ENCODE measurements at regions not wholly inside any gene's neighbourhood (a gene's known extent, or its start where the extent isn't known, plus 50 kb on each side); places are given as distances from the start of the nearest gene placed in this dataset.
A peak's percentile ranks its signal among the peaks of the same experiment; 100 is the strongest.

DNA sequence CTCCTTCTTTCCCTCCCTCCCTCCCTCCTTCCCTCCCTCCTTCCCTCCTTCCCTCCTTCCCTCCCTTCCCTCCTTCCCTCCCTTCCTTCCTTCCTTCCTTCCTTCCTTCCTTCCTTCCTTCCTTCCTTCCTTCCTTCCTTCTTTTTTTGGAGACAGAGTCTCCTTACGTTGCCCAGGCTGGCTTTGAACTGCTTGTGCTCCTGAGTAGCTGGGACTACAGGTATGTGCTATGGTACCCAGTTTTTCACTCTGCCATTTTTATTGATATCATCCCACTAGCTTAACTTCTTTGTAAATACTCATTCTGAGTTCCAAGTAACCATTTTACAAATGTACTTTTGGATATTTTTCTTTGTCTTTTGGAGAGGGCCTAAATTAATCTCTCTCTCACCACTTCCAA is 336.8 kb upstream of the DDI1 start:
- Histone ChIP-seq H3K27me3 (ENCODE audit: control insufficient read depth, insufficient read depth, low read length) (no peaks in the 10 kb centered on the region), H3K4me3 (ENCODE audit: low read depth, low read length) (no peak overlapping the region), H3K36me3 (ENCODE audit: control insufficient read depth, insufficient read depth, low read length) (no peaks in the 10 kb centered on the region)
- FAIRE-seq (no peak), DNase-seq (ENCODE audit: low read depth) (no peak)
- TF ChIP-seq, protein P1, sequence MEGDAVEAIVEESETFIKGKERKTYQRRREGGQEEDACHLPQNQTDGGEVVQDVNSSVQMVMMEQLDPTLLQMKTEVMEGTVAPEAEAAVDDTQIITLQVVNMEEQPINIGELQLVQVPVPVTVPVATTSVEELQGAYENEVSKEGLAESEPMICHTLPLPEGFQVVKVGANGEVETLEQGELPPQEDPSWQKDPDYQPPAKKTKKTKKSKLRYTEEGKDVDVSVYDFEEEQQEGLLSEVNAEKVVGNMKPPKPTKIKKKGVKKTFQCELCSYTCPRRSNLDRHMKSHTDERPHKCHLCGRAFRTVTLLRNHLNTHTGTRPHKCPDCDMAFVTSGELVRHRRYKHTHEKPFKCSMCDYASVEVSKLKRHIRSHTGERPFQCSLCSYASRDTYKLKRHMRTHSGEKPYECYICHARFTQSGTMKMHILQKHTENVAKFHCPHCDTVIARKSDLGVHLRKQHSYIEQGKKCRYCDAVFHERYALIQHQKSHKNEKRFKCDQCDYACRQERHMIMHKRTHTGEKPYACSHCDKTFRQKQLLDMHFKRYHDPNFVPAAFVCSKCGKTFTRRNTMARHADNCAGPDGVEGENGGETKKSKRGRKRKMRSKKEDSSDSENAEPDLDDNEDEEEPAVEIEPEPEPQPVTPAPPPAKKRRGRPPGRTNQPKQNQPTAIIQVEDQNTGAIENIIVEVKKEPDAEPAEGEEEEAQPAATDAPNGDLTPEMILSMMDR (IDR thresholded peaks at IDR 0.05; ENCODE audit: insufficient read depth, low read length, severe bottlenecking), result no peak

DNA sequence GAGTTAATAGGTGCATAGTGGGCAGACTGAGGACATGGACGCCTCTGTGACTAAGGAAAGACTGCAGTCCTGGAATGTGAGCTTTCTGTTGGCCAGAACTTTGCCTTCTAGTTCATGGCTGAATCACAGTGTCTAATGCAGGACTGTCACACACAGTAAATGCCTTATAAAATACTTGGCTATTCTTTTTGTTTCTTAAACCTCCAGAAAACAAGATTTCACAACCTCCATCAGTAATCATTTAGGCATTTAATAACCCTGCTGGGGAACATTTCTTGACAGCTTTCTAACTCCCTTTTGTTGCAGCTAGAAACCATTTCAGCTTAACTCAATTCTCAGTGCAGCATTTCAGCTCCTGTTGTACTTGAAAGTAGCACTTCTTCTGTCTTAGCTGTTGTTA is 335.8 kb upstream of the DDI1 start:
- no peaks in the 10 kb centered on the region for H3K27me3 ChIP-seq (ENCODE audit: control insufficient read depth, insufficient read depth, low read length)
- H3K4me3 ChIP-seq (ENCODE audit: low read depth, low read length), result no peak overlapping the region
- DNase-seq (ENCODE audit: low read depth), result peak; percentile 54
- no peaks in the 10 kb centered on the region for H3K36me3 ChIP-seq (ENCODE audit: control insufficient read depth, insufficient read depth, low read length)
- no peak for FAIRE-seq
- TF ChIP-seq, protein P1 (IDR thresholded peaks at IDR 0.05; ENCODE audit: insufficient read depth, low read length, severe bottlenecking), result no peak

DNA sequence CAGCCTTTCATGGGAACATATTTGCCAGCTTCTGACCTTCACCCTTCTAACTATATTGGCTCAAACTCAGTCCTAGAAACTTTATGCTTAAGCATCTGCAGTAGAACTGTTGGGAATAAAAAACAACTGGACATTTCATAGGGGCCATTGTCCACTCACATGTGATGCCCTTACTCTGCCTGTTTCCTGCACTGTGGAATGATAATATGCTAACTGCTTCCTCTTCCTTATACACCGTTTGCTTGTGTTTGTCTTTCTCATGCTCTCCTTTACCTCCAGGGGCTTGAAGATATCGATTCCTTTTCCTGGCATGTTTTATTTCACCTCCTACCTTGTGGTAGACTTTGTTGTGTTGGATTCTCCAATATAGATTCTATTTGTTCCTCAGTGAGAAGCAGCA is 333.0 kb upstream of the DDI1 start:
- no peaks in the 10 kb centered on the region for H3K36me3 ChIP-seq (ENCODE audit: control insufficient read depth, insufficient read depth, low read length)
- FAIRE-seq (no peak), DNase-seq (ENCODE audit: low read depth) (no peak)
- TF ChIP-seq, protein P1 (IDR thresholded peaks at IDR 0.05; ENCODE audit: insufficient read depth, low read length, severe bottlenecking), result no peak
- no peaks in the 10 kb centered on the region for H3K27me3 ChIP-seq (ENCODE audit: control insufficient read depth, insufficient read depth, low read length)
- no peak overlapping the region for H3K4me3 ChIP-seq (ENCODE audit: low read depth, low read length)

DNA sequence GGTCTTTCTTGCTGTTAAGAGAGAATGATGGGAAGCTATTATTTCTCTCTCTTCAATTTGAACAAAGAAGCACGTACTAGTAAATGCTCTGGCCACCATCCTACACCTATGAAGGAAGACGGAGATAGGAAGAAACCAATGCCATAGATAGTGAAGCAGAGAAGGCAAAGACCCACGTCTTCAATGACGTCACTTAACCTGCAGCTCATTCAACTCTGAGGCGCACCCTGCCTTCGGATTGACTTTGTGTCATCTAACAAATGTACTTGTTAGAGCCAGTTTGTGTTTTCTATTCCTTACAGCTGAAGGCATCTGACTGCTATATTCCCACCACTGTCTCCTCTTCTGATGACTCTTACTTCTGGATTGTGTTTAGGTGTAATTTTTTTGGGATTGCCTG is 332.5 kb upstream of the DDI1 start:
- H3K4me3 ChIP-seq (ENCODE audit: low read depth, low read length), result no peak overlapping the region
- no peaks in the 10 kb centered on the region for H3K36me3 ChIP-seq (ENCODE audit: control insufficient read depth, insufficient read depth, low read length)
- TF ChIP-seq, protein P1 (IDR thresholded peaks at IDR 0.05; ENCODE audit: insufficient read depth, low read length, severe bottlenecking), result no peak
- FAIRE-seq (no peak), DNase-seq (ENCODE audit: low read depth) (no peak)
- no peaks in the 10 kb centered on the region for H3K27me3 ChIP-seq (ENCODE audit: control insufficient read depth, insufficient read depth, low read length)

DNA sequence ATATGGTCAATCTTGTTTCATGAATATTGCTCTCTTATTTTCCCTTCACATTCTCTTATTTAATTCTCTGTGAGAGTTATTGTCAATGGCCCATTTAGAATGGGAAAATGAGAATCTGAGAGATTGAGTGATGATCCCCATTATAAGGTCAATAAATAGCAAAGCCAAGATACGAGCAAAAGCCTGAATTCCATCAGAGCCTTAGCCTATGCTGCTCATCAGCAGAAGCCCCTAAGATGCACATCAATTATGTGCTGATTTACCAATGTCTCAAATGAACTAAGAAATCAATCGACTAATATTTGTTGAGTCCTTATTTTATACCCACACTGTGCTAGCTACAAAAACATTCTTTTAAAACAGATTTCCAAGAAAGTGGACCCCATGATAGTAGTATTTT is 330.8 kb upstream of the DDI1 start:
- Histone ChIP-seq H3K4me3 (ENCODE audit: low read depth, low read length) (no peak overlapping the region), H3K27me3 (ENCODE audit: control insufficient read depth, insufficient read depth, low read length) (no peaks in the 10 kb centered on the region), H3K36me3 (ENCODE audit: control insufficient read depth, insufficient read depth, low read length) (no peaks in the 10 kb centered on the region)
- DNase-seq (ENCODE audit: low read depth) (no peak), FAIRE-seq (no peak)
- TF ChIP-seq, protein P1 (IDR thresholded peaks at IDR 0.05; ENCODE audit: insufficient read depth, low read length, severe bottlenecking), result no peak

DNA sequence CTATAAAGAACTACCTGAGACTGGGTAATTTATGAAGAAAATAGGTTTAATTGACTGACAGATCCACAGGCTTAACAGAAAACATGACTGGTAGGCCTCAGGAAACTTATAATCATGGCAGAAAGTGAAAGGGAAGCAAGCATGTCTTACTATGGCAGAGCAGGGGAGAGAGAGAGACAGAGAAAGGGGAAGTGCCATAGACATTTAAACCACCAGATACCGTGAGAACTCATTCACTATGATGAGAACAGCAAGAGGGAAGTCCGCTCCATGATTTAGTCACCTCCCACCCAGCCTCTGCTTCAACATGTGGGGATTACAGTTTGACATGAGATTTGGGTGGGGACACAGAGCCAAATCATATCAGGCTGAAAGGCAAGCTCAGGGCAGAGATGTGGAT is 327.1 kb upstream of the DDI1 start:
- TF ChIP-seq, protein P1 (IDR thresholded peaks at IDR 0.05; ENCODE audit: insufficient read depth, low read length, severe bottlenecking), result no peak
- FAIRE-seq, result no peak
- no peaks in the 10 kb centered on the region for H3K36me3 ChIP-seq (ENCODE audit: control insufficient read depth, insufficient read depth, low read length)
- H3K4me3 ChIP-seq (ENCODE audit: low read depth, low read length), result no peak overlapping the region
- H3K27me3 ChIP-seq (ENCODE audit: control insufficient read depth, insufficient read depth, low read length), result no peaks in the 10 kb centered on the region
- DNase-seq (ENCODE audit: low read depth), result no peak

Measured in bronchial epithelial cell (primary cell).